Body of pancreas (tissue), 4 donors: ENCODE measurements at regions not wholly inside any gene's neighbourhood (a gene's known extent, or its start where the extent isn't known, plus 50 kb on each side); places are given as distances from the start of the nearest gene placed in this dataset.
"Not testable (repeated sequence)": the region's sequence is repeated elsewhere in the genome, so short reads cannot be mapped to it uniquely, and the experiment has no call there.

Source experiments
- ATAC-seq: fragments of 150-250 bp; one replicate; pipeline ENCODE4 v1.9.1; 2016
- DNase-seq, 4 donors: peaks; one replicate each; pipeline ENCODE4 v3.0.0-alpha.2; 2019
- H3K27ac ChIP-seq, 4 donors: fragments of 200-600 bp; sonication (generic); 1 replicate in 3 of 4; 2 replicates in 1 of 4; pipeline versions ENCODE4 v1.5.1 to v1.6.1; 2016 to 2019; ENCODE audit warnings: mild to moderate bottlenecking in 1 of 4, mixed read lengths in 1 of 4, moderate library complexity in 1 of 4
- H3K27me3 ChIP-seq, 2 donors: fragments of 200-600 bp; sonication (generic); one replicate each; pipeline ENCODE4 v1.6.0; 2016; ENCODE audit warnings: mild to moderate bottlenecking in 1 of 2
- H3K36me3 ChIP-seq, 2 donors: fragments of 200-600 bp; sonication (generic); replicated peaks in 1 of 2; 2 replicates each; pipeline ENCODE4 v1.5.1; 2016; ENCODE audit warnings: low read depth in 2 of 2; ENCODE audit not compliant: insufficient read depth in 1 of 2
- H3K4me1 ChIP-seq: fragments of 200-600 bp; sonication (generic); one replicate; pipeline ENCODE4 v1.6.0; 2016
- H3K4me3 ChIP-seq, 2 donors: fragments of 200-600 bp; sonication (generic); 1 replicate in 1 of 2; 2 replicates in 1 of 2; pipeline ENCODE4 v1.5.1; 2016 to 2019
- H3K9me3 ChIP-seq, 3 donors: fragments of 200-600 bp; sonication (generic); 1 replicate in 2 of 3; 2 replicates in 1 of 3; pipeline ENCODE4 v1.5.1; 2016
- POLR2A ChIP-seq, 3 donors: fragments of 450-650 bp; IDR thresholded peaks; one replicate each; pipeline ENCODE4 v1.6.1; 2016; ENCODE audit warnings: antibody characterized with exemption in 3 of 3, mild to moderate bottlenecking in 2 of 3
- WGBS, 2 donors: methylation state at CpG; one replicate each; pipeline ENCODE4 v1.1.5; 2017; 5-methylcytosine and 5-hydroxymethylcytosine counted together
- intact Hi-C: fragments of 100-400 bp; cut with DNase I; formaldehyde crosslinking; loops from one replicate; pipeline ENCODE4 v1.15.1; 2023
- TF ChIP-seq, protein P1 (sequence below), 7 experiments: fragments of 450-650 bp in 4 of 7; fragments of 200-600 bp in 3 of 7; sonication (generic) in 3 of 7; IDR thresholded peaks; one replicate each; pipeline ENCODE4 v1.5.1; 2016 to 2019; ENCODE audit warnings: antibody characterized with exemption in 7 of 7

DNA sequence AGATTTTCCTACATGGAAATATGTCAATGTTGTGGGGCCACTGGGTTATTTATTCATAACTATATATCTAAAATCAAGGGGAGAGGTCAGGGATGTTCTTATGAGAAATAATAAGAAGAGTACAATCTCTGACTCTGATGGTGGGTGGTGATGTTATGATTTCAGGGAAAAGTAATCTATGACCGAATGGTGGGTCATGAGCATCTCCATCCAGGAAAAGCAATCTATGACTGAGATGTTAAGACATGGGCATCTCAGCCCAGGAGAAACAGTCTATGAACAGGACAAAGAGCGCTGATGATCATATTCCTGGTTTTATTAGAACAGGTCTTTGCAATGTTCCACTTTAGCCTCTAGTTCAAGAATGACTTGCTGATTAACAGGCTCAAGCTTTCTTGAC lies 137.1 kb downstream of the ARSF start:
- Histone ChIP-seq H3K4me3 (no peak overlapping the region), H3K27ac (no peak overlapping the region), H3K36me3 (no peaks in the 10 kb centered on the region), H3K4me1 (peaks cover 10% of the 10 kb centered on the region), H3K9me3 (no peaks in the 10 kb centered on the region), H3K27me3 (no peaks in the 10 kb centered on the region)
- no peak for DNase-seq
- no peak for TF ChIP-seq POLR2A (IDR thresholded peaks at IDR 0.05)
- TF ChIP-seq, protein P1, sequence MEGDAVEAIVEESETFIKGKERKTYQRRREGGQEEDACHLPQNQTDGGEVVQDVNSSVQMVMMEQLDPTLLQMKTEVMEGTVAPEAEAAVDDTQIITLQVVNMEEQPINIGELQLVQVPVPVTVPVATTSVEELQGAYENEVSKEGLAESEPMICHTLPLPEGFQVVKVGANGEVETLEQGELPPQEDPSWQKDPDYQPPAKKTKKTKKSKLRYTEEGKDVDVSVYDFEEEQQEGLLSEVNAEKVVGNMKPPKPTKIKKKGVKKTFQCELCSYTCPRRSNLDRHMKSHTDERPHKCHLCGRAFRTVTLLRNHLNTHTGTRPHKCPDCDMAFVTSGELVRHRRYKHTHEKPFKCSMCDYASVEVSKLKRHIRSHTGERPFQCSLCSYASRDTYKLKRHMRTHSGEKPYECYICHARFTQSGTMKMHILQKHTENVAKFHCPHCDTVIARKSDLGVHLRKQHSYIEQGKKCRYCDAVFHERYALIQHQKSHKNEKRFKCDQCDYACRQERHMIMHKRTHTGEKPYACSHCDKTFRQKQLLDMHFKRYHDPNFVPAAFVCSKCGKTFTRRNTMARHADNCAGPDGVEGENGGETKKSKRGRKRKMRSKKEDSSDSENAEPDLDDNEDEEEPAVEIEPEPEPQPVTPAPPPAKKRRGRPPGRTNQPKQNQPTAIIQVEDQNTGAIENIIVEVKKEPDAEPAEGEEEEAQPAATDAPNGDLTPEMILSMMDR (IDR thresholded peaks at IDR 0.05) = no peak
- WGBS, 2 donors = 93 to 98% methylated on average over 2 of the region's 2 CpGs
- intact Hi-C loops = no loop called here
- no peak for ATAC-seq

DNA sequence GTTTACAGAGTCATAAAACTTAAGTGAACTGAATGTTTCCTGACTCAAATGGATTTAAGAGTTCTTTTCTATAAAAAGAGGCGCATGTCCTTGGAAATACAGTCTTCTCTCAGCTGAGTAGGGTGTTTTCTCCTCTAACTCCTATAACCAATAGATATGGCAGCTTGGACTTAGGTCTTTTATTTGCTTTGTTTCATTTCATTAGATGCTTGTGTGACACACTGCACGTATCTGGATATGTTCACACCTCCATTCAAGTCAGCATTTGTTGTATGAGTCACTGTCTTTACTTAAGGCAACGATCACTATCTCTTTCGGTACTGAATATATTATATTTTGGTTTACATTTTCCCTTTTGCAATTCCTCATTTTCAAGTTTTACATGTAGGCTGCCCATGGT lies 136.6 kb downstream of the ARSF start:
- intact Hi-C loops = no loop called here
- Histone ChIP-seq H3K9me3 (no peaks in the 10 kb centered on the region), H3K36me3 (no peaks in the 10 kb centered on the region), H3K27ac (no peak overlapping the region), H3K4me1 (peaks cover 10% of the 10 kb centered on the region), H3K27me3 (no peaks in the 10 kb centered on the region), H3K4me3 (no peak overlapping the region)
- DNase-seq (no peak), ATAC-seq (no peak)
- no peak for TF ChIP-seq POLR2A (IDR thresholded peaks at IDR 0.05)
- TF ChIP-seq, protein P1 (IDR thresholded peaks at IDR 0.05) = no peak
- WGBS, 2 donors = 49 to 71% methylated on average over 4 of the region's 4 CpGs

DNA sequence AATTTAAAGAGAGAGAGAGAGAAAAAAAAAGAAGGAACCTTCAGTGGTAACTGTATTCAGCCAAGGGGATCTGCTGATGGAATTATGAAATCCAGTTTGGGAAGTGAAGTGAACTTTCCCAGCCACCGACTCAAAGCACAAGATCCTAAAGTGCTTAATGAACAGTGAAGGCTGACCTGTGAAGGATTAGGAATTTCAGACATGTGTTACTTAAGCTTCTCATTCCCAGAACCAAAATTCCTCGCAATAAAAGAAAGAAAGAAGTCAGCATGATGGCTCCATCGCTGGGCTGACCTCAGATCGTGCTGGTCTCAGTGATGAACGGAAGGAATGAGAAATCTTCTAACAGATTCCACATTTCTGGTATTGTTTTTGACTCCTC lies 135.2 kb downstream of the ARSF start:
- no peak for DNase-seq

DNA sequence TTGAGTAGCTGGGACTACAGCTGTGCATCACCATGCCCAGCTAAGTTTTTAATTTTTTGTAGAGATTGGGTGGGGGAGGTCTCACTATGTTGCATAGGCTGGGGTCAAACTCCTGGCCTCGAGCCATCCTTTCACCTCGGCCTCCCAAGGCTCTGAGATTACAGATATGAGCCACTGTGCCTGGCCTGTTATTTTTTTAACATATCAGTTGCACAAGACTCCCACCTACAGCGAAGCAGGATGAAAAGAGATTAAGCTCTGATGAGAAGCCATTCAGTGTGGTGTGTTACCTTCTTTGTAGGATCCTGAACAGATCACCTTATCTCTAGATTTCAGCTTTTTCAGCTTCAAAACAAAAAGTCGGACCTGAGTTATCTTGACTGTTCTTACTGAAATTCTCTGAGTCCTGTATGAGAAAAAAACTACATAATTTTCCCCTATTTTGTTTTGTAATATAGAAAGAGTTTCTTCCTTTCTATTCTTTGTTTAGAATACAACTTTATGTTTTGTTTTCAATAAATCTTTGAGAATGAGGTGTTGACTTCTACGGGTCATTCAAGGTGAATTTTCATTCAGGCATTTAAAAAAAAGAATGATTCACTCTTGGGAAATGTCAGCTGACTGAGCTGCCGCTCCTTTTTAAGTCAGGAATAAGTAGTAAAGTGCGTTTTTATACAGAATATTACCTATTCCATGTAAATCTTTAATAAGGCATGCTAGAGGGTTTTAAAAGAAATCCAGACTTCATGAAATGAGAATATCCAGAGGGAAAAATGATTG lies 134.6 kb downstream of the ARSF start:
- H3K4me3 ChIP-seq = no peak overlapping the region
- DNase-seq (no peak), ATAC-seq (no peak)
- peaks cover 10% of the 10 kb centered on the region for H3K4me1 ChIP-seq
- TF ChIP-seq POLR2A (IDR thresholded peaks at IDR 0.05) = no peak
- TF ChIP-seq, protein P1 (IDR thresholded peaks at IDR 0.05) = no peak
- no peak overlapping the region for H3K27ac ChIP-seq
- no peaks in the 10 kb centered on the region for H3K27me3 ChIP-seq
- WGBS, 2 donors = 16 to 20% methylated on average over 5 to 7 of the region's 7 CpGs
- H3K36me3 ChIP-seq = no peaks in the 10 kb centered on the region
- intact Hi-C loops = no loop called here
- no peaks in the 10 kb centered on the region for H3K9me3 ChIP-seq

More for the DNA sequence above, 135.2 kb downstream of the ARSF start:
- WGBS, 2 donors = 60 to 75% methylated on average over 5 of the region's 5 CpGs
- TF ChIP-seq, protein P1 (IDR thresholded peaks at IDR 0.05) = no peak
- TF ChIP-seq POLR2A (IDR thresholded peaks at IDR 0.05) = no peak
- H3K36me3 ChIP-seq = no peaks in the 10 kb centered on the region
- H3K9me3 ChIP-seq = no peaks in the 10 kb centered on the region
- intact Hi-C loops = no loop called here
- no peak overlapping the region for H3K4me3 ChIP-seq
- H3K27me3 ChIP-seq = no peaks in the 10 kb centered on the region
- no peak overlapping the region for H3K27ac ChIP-seq
- peak; percentile 24 for ATAC-seq
- peaks cover 10% of the 10 kb centered on the region for H3K4me1 ChIP-seq

DNA sequence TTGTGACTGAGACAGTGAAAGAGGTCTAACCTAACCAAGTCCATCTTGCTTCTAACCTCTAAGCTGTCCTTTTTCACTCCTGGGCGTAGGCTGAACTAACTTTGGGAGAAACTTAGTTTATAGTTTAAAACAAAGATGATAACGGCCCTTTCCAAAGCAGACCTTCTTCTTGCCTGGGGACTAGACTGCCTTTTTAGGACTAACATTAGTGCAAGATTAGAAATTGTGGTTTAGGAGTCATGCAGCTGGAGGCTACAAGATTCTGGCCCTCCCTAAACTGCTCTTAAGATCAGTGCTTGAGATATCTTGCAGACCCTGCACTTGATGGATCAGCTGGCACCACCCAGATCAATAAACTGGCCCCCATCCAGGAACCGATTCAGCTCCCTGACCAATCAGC lies 130.9 kb downstream of the ARSF start:
- H3K4me3 ChIP-seq, H3K27me3 ChIP-seq, H3K9me3 ChIP-seq, H3K36me3 ChIP-seq, H3K27ac ChIP-seq, ATAC-seq, intact Hi-C loops, DNase-seq, H3K4me1 ChIP-seq: not testable (repeated sequence)
- WGBS, 2 donors = 86 to 88% methylated on average over 2 to 3 of the region's 3 CpGs
